GM19240 (cell line): ENCODE measurements at regions not wholly inside any gene's neighbourhood (a gene's known extent, or its start where the extent isn't known, plus 50 kb on each side); places are given as distances from the start of the nearest gene placed in this dataset.
"Not testable (repeated sequence)": the region's sequence is repeated elsewhere in the genome, so short reads cannot be mapped to it uniquely, and the experiment has no call there.

Source experiments
- DNase-seq: peaks from one replicate; pipeline ENCODE4 v3.0.0; 2011; ENCODE audit warnings: low spot score; ENCODE audit not compliant: insufficient read length

DNA sequence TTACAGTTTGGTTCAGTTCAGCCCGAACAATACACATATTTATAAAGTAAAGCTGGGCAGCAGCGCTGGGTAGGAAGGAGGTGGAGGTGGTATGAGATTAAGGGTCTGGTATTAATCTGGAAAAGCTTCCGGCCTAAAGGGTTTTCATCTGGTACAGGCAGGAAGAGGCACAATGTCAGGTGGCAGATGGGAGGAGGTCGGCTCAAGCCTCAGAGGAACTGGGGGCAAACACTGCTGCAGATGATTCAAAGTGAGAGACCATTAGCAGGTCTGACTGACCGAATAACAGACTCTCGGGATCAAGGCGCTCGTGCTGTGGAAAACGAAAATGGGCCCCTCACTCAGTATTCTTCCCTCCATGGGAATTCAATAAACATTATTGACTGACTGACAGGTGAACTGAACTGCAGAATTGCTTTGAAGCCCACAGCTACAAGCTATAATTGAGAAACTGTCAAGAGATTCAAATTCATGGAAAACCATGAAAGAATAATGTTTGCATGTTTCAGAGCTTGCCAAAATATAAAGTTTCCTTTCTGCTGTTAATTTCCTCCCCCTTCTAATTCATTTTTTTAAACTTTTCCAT lies 75.3 kb downstream of the TMEM167A start:
- DNase-seq: no peak

DNA sequence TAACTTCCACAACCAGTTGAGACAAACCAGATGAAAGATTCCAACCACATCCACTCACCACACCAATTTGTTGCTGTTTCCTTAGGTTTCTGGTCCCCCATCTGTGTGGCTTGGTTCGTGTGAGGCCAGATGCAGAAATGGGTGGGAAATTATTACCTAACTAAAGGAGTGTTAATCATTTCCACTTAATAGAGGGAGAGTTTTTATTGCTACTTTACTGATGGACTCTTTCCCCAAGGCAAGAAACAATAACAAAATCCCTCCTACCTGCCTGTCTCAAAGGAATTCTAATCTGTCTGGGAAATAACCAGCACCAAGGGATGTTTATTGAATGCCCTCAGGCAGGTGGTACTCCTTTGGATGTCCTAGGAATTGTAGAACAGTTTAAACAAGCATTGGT lies 76.3 kb downstream of the TMEM167A start:
- DNase-seq: no peak

DNA sequence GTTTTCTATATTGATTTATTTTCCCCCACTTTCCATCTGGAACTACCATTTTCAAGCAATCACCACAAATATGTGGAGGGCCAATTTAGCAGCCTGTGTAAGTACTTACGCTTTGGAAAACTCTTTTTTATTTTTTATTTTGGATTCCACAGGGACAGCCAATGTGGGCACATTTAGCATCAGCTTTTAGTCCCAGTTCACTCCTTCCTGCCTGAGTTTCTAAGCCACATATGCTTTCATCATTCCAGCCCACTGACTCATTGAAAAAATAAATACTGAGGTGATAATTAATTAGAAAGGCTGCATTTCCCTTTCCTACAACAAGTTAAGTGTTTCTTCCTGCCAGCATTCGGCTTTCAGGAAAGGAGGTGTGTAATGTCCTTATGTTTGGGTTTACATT lies 76.8 kb downstream of the TMEM167A start:
- DNase-seq: no peak

DNA sequence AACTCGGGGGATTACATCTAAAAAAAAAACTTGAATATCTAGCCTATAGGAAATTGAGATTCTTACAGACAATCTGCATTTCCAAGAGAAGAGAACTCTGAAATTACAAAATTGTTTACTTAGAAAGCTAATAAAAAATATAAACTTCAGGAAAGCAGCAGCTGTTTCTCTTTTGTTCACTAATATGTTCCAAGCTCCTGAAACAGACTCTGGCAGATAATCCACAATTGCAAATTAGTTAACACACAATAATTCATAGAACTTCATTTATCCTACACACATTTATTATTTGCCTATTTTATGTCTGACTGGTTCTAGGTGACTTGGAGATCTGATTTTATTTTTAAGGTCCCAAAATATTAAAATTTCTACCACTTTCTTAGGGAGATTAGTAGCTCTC lies 83.8 kb downstream of the TMEM167A start:
- DNase-seq: no peak

DNA sequence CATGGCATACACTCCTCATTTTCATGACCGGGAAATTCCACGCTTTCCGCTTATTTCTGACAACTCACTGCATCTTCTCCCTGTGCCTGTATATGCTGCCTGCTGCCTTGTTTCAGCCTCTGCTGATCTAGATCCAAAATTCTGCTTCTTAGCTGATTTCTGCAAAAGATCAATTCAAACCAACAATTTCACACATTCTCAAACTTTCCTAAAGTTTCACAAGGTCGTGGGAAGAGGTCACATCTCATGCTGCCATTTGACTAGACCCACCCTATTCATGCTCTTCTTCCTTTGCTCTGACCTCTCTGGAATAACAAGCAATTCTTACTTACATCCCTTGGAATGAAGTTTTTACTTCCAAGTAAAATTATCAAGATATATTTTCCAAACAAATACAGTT lies 84.5 kb downstream of the TMEM167A start:
- no peak for DNase-seq

DNA sequence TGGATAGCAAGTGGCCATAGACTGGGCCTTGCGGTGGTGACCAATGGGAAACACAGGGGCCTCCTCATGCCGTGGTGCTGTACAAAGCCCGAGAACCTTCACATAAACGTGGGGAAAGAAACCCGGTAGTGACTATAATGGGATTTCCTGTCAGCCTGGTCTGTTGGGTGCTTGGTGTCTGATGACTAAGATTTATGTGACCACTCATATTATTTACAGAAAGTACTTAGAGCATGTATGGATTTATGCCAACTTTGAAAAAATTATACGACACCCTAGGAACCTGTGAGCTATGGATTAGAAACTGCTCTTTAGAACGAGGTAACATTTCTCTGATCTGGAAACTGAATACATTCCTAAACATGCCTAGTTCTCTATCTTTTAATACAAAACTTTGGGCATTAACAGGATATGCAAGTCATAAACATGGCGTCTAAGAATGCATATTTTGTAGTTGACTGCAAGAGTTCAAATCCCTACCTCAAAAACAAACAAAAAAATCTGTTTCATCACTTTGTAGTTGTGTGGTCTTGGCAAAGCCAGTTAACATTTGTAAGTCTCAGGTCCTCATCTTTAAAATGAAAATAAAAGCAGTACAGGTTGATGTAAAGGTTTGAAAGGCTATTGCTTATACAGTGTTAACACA lies 85.4 kb downstream of the TMEM167A start:
- DNase-seq: no peak

DNA sequence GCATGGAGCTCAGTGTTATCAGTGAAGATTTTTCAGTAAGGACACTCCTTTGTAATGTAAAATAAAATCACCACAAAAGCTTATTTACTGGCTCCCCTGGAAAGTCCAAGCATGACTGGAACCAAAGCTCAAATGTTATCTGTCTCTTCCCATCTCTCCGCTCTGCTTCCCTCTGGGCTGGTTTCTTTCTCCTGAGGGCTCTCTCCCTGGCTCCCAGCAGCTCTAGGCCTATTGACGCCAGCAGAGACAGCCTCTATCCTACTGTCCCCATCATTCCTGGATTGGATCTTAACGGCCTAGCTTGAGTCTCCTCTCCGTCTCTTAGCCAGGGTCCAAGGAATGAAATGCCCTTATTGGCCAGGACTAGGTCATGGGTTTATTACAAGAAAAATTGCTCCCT lies 86.1 kb downstream of the TMEM167A start:
- DNase-seq: no peak

DNA sequence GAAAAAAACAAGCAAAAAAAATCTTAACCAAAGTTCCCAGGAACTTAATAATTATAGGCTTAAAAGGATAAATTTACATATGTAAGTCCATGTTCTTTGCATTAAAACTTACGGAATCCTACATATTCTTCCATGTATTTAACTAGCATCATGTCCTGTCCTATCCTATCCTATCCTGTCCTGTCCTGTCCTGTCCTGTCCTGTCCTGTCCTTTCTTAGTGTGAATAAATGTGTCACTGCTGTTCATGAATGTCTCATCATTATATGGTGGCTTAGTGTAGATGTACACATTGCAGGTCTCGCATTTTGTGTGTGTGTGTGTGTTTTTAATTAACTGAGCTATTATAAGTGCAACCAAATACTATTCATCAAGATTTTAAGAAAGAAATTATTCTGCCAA lies 90.0 kb downstream of the TMEM167A start:
- DNase-seq: no peak

DNA sequence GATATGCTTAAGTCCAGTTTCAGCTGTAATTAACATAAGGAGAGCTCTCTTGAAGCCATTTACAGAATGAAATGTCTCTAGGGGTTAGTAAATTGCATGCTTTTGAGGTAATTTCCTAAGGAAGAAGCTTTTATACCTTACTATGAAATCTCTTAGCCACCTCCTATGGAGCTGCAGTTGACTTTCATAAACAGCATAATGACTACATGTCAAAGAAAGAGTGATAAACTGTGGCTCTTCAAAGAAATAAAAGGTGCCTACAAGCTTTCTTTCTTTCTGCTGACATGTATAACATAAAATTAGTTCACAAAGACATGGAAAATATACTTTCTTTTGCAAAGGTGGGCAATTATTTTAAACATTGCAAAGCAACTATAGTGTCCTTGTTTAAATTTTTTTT lies 90.8 kb downstream of the TMEM167A start:
- no peak for DNase-seq

DNA sequence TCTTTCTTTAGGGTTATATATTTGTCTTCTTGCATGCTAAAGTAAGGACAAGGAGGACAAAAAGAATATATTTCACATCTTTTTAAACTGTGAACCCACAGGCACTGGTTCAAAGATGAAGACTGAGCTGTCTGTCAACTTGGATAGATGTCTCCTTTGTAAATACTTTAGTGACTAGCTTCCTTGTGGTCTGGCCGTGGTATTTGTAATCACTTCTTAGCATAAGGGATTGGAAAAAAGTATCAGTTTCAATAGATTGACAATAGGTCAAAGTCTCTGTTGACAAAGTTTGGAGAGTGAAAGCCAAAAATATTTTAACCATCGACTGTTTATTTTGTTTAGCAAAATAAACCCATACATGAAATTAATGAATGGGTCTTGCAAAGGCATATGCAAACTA lies 91.4 kb downstream of the TMEM167A start:
- no peak for DNase-seq

DNA sequence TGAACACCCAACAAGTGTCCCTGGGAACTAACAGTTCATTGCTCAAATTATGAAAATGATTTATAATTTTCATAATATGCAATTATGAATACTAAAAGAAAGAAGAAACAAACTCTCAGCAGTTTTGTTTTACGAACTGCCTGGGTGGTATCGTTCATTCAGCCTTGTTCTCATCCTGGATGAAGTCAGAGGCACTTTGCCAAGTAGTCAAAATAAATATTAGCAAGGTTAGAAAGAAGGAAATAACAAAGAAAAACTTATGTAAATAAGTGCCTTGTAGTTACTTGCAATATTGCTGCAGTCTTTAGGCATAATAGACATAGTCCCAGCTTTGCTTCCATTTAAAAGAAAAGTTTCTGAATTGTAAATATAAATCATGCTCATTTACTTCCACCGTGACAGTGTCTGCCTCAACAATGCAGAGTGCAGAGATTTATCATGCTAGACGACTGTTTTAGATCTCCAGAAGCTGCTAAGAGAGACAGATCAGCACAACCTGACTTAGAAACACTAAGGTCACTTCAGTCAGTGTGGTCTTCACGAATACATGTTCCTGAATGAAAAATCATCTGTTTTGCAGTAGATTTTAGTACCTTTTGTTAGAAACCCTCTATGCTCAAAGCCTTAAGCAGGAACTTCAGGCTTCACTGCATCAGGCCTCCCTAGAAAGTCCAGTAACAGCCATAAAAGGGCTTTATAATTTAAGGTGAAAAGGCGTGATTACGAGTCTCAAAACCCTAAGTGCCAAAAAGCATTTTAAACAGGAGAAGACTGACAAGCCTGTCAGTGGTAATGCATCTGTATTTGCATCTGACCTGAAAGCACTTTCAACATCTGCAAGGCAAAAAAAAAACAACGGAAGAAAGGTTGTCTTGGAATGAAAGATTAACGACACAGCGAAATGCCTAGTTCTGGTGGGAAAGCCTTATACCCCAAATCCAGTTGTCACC lies 92.1 kb downstream of the TMEM167A start:
- DNase-seq: no peak

DNA sequence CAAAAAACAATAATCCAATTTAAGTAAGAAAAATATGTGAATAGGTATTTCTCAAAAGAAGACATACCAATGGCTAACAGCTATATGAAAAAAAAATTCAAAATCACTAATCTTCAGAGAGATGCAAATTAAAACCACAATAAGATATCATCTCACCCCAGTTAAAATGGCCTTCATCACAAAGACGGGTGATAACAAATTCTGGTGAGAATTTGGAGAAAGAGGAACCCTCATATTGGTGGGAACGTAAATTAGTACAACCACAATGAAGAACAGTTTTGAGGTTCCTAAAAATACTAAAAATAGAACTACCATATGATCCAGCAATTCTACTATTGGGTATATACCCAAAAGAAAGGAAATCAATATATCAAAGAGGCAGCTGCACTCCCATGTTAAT lies 94.3 kb downstream of the TMEM167A start:
- no peak for DNase-seq

DNA sequence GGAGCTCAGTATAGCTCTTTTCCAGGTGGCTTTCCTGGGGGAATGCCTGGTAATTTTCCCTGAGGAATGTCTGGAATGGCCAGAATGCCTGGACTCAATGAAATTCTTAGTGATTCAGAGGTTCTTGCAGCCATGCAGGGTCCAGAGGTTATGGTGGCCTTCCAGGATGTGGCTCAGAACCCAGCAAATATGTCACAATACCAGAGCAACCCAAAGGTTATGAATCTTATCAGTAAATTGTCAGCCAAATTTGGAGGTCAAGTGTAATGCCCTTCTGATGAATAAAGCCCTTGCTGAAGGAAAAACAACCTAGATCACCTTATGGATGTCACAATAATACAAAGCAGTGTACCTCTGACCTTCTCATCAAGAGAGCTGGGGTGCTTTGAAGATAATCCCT lies 100.3 kb downstream of the TMEM167A start:
- DNase-seq: not testable (repeated sequence)

DNA sequence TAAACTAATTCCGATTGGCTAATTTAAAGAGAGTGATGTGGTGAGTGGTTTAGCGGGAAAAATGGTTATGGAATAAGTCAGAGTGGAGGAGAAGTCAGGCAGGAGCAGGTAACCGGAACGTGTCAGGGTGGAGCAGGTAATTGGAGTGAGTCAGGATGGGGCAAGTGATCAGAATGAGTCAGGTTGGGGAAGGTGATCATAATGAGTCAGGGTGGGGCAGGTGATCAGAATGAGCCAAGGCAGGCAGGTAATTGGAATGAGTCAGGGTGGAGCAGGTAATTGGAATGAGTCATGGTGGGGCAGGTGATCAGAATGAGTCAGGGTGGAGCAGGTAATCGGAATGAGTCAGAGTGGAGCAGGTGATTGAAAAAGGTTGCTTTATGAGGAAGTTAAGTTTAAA lies 101.4 kb downstream of the TMEM167A start:
- no peak for DNase-seq

DNA sequence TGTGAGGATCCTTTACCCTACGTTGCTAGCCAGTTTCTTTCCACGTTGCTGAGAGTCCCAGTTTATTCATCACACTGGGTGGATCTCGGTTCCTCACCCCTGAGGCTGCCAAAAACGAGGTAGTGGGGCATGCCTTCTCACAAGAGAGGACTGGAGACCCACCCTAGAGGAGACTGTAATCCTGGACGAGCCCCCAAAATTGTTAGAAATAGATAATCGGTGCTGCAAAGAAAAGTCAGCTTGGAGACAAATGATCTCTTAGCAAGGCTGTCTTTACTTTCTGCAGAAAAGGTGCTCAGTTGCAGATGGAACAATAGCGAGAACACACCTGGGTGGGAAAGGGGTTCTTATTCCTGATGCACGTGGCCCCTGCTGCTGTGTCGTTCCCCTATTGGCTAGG lies 101.8 kb downstream of the TMEM167A start:
- DNase-seq: no peak

DNA sequence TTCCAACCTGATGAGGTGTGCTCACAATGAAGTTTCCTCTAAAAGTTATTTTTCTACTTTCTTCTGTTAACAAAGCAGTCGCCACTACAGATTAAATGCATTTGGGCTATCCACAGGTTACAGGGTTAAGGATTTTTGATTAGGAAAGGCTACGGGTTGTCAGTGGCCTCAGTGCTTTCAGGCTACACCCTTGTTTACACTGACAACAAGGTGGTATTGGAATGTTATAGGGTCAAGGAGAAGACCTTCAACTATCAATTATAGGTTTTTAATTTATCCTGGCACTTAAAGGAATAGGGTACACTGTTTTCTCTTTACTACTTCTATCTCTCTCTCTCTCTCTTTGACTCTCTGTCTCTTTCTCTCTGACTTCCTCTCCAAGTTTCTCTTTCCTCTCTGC lies 102.8 kb downstream of the TMEM167A start:
- DNase-seq: not testable (repeated sequence)

DNA sequence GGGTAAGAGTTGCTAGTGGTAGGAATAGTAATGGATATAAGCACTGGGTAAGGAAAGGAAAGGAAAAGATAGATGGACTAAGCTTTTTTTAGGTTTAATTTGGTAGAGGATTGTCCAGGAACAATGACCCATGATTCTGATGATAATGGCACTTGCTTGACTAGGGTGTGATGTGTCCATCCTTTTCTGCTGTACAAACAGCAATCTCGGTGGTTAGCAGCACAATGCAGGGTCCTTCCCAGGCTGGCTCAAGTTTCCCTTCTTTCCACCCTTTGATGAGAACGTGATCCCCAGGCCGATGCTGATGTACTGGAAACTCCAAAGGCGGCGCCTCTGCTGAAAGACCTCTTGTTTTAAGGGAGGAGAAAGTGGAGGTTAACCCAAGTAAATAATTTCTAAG lies 105.3 kb downstream of the TMEM167A start:
- no peak for DNase-seq

DNA sequence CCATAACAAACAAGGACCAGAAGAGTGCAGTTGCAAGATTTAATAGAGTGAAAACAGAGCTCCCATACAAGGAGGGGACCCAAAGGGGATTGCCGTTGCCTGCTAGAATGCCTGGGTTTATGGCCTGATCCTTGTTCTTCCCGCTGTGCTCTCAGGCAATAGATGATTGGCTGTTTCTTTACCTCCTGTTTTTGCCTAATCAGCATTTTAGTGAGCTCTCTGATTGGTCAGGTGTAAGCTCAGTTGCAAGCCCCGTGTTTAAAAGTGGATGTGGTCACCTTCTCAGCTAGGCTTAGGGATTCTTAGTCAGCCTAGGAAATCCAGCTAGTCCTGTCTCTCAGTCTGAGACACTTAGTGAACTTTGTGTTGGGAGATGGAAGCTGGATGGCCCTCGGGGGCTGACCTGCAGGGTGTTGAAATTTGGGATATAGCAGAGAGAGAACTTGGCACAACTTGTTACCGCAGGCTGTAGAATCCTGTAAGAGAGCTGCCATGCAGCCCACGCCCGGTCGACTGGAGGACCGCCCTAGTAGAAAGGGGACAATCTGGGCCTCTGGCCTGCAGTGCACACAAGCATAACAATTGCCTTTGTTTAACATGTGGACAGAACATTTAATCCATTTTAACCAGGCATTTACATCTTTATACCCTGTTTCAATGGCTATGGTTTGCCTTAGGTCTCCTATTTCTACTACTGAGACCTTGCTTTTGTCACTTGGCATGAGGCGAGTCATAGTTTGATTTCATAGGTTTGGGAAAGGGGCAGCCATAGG lies 106.0 kb downstream of the TMEM167A start:
- DNase-seq: not testable (repeated sequence)

DNA sequence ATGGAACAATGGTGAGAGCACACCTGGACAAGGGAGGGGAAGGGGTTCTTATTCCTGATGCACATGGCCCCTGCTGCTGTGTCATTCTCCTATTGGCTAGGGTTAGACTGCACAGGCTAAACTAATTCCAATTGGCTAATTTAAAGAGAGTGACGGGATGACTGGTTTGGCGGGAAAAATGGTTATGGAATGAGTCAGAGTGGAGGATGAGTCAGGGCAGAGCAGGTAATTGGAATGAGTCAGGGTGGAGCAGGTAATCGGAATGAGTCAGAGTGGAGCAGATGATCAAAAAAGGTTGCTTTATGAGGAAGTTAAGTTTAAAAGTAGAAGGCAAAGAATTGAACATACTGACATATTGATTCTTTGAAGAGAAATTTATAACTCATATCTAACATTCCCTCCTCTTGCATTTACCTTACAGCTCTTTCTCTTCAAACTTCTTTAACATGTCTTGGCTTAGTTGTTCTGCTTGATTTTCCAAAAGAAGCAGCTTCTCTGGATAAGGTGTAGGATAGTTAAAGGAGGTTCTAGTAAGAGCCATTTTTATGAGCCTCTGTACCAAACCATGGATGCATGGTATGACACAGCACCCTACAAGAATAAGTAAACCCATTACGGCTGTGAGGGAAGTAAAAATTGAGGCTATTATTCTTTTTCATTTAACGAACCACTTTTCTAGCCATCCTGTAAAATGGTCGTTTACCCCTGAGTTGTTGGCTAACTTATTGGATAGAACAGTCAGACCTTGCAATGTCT lies 107.8 kb downstream of the TMEM167A start:
- DNase-seq: not testable (repeated sequence)

DNA sequence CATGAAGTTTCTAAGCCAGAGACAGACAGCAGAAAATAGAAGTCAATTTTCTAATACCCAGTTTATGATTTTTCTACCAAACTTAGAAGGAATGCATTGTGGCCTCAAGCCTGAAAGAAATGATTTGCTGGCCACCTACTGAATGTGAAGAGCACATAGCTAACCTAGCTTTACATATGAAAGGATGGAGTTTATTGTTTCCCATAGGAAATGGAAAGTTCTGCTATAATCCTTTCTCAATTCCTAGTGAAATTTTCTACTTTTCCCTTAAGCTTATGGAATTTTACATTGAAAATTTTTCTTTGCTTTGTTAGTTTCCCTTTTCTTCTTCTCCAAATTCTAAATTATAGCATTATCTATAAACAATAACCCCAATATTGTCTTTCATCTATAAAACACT lies 110.1 kb downstream of the TMEM167A start:
- no peak for DNase-seq

DNA sequence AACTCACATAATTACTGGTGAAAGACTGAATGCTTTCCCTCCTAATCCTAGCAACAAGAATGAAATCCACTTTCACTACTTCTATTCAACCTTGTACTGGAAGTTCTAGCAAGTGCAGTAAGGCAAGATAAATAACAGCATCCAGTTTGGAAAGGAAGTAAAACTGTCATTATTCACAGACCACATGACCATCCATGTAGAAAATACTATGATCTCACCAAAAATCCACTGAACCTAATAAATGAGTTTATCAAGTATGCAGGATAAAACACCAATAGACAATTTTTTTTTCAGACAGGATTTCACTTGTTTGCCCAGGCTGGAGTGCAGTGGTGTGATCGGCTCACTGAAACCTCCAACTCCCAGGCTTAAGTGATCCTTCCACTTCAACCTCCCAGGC lies 117.7 kb downstream of the TMEM167A start:
- DNase-seq: no peak
